ENCODE measurements at regions not wholly inside any gene's neighbourhood (a gene's known extent, or its start where the extent isn't known, plus 50 kb on each side); places are given as distances from the start of the nearest gene placed in this dataset.

DNA sequence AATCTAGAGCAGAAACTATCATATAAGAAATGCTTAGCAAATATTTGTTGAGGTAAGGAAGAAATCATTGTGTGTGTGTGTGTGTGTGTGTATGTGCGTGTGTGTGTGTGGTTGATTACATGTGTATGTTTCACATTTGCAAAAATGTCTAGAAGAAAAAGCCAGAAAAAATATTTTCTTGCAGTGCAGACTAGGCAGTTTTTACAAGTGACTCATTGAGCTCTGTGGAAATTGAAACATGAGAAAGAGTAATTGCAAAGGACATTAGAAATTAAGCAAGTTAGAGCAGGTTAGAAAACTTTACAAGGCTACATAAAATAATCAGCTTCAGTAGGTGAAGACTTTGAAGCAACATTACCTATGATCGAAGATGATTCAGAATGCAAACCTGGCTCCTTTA is 669.0 kb upstream of the EYS start:
- no peak for DNase-seq (ENCODE audit: low spot score)
- TF ChIP-seq, protein P1, sequence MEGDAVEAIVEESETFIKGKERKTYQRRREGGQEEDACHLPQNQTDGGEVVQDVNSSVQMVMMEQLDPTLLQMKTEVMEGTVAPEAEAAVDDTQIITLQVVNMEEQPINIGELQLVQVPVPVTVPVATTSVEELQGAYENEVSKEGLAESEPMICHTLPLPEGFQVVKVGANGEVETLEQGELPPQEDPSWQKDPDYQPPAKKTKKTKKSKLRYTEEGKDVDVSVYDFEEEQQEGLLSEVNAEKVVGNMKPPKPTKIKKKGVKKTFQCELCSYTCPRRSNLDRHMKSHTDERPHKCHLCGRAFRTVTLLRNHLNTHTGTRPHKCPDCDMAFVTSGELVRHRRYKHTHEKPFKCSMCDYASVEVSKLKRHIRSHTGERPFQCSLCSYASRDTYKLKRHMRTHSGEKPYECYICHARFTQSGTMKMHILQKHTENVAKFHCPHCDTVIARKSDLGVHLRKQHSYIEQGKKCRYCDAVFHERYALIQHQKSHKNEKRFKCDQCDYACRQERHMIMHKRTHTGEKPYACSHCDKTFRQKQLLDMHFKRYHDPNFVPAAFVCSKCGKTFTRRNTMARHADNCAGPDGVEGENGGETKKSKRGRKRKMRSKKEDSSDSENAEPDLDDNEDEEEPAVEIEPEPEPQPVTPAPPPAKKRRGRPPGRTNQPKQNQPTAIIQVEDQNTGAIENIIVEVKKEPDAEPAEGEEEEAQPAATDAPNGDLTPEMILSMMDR (IDR thresholded peaks at IDR 0.05), result no peak
- no peaks in the 10 kb centered on the region for H3K4me1 ChIP-seq (ENCODE audit: control insufficient read depth in 1 of 2, low read depth in 2 of 2)
- no peak overlapping the region for H3K27ac ChIP-seq
- no peak overlapping the region for H3K4me3 ChIP-seq
- ATAC-seq (ENCODE audit: insufficient number of reproducible peaks, low FRiP score, low read depth), result no peak
- no peaks in the 10 kb centered on the region for H3K36me3 ChIP-seq
- no peaks in the 10 kb centered on the region for H3K27me3 ChIP-seq (replicated peaks; ENCODE audit: insufficient read depth)
- H3K9me3 ChIP-seq, result no peaks in the 10 kb centered on the region

DNA sequence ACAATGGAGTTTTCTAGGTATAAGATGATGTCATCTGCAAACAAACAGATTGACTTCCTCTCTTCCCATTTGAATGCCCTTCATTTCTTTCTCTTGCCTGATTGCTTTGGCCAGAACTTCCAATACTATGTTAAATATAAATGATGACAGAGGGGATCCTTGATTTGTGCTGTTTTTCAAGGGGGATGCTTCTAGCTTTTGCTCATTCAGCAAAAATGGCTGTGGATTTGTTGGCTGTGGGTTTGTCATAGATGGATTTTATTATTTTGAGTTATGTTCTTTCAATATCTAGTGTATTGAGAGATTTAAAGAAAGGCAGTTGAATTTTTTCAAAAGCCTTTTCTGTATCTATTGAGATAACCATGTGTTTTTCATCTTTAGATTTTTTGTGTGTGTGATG is 662.4 kb upstream of the EYS start:
- Histone ChIP-seq H3K9me3 (no peaks in the 10 kb centered on the region), H3K27me3 (replicated peaks; ENCODE audit: insufficient read depth) (no peaks in the 10 kb centered on the region), H3K4me1 (ENCODE audit: control insufficient read depth in 1 of 2, low read depth in 2 of 2) (no peaks in the 10 kb centered on the region), H3K27ac (no peak overlapping the region), H3K4me3 (no peak overlapping the region), H3K36me3 (no peaks in the 10 kb centered on the region)
- DNase-seq (ENCODE audit: low spot score) (no peak), ATAC-seq (ENCODE audit: insufficient number of reproducible peaks, low FRiP score, low read depth) (no peak)
- TF ChIP-seq, protein P1 (IDR thresholded peaks at IDR 0.05), result no peak

DNA sequence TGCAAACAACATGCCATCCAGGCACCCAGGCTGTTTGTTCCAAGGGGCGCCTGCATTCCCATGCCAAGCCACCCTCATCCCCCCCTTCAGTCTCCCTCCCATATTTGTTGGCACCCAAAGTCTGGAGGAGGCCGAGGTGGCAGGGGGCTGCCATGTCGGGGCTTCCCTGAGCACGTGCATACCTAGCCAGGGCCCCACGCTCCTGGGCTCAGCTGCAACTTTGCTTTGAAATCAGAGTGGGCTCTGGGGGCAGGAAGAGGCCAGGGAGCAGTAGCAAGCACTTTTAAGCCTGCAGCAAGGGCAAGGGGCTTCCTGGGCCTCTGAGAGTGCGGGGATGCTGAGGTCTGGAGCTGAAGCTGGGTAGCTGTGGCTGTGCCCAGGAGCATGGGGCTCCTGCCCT is 655.9 kb upstream of the EYS start:
- no peaks in the 10 kb centered on the region for H3K27me3 ChIP-seq (replicated peaks; ENCODE audit: insufficient read depth)
- ATAC-seq (ENCODE audit: insufficient number of reproducible peaks, low FRiP score, low read depth) (no peak), DNase-seq (ENCODE audit: low spot score) (no peak)
- TF ChIP-seq, protein P1 (IDR thresholded peaks at IDR 0.05), result no peak
- no peaks in the 10 kb centered on the region for H3K9me3 ChIP-seq
- no peak overlapping the region for H3K4me3 ChIP-seq
- no peak overlapping the region for H3K27ac ChIP-seq
- H3K4me1 ChIP-seq (ENCODE audit: control insufficient read depth in 1 of 2, low read depth in 2 of 2), result no peaks in the 10 kb centered on the region
- no peaks in the 10 kb centered on the region for H3K36me3 ChIP-seq

DNA sequence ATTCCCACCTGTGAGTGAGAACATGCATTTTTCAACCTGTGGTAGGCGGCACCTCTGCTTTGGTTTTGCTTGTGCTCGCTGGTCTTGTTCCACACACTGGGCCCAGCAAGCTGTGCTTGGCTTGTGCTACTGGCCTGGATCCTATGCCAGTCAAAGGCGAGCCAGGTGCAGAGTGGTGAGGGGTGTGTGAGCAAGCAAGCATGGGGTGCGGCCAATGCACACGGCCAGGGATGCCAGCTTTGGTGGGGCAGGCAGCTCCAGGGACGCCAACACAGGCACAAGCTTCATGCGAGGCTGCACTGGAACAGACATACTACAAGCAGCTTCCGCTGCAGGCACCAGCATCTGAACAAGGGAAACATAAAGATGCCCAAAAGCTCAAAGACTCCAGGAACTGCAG is 654.9 kb upstream of the EYS start:
- no peaks in the 10 kb centered on the region for H3K27me3 ChIP-seq (replicated peaks; ENCODE audit: insufficient read depth)
- DNase-seq (ENCODE audit: low spot score), result no peak
- no peaks in the 10 kb centered on the region for H3K9me3 ChIP-seq
- H3K36me3 ChIP-seq, result no peaks in the 10 kb centered on the region
- no peaks in the 10 kb centered on the region for H3K4me1 ChIP-seq (ENCODE audit: control insufficient read depth in 1 of 2, low read depth in 2 of 2)
- H3K4me3 ChIP-seq, result no peak overlapping the region
- no peak for ATAC-seq (ENCODE audit: insufficient number of reproducible peaks, low FRiP score, low read depth)
- TF ChIP-seq, protein P1 (IDR thresholded peaks at IDR 0.05), result no peak
- H3K27ac ChIP-seq, result no peak overlapping the region

DNA sequence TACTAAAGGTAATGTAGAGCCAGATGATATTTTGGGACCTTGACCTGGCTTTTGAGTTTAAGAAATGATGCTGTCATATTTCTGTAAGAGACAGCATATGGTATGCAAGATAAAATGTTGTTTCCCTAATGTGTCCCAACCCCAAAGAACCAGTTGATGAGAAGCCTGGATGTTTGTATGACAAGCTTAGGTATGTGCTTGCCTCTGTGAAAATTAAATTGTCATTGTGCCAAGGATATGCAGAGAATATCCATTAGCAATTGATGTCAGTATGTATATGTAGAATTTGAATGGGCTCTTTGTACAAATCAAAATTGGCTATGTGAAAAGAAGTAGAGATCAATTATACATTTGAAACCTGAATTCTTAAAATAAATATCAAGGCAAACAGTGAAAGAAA is 650.8 kb upstream of the EYS start:
- H3K4me1 ChIP-seq (ENCODE audit: control insufficient read depth in 1 of 2, low read depth in 2 of 2), result no peaks in the 10 kb centered on the region
- TF ChIP-seq, protein P1 (IDR thresholded peaks at IDR 0.05), result no peak
- no peak for ATAC-seq (ENCODE audit: insufficient number of reproducible peaks, low FRiP score, low read depth)
- H3K27ac ChIP-seq, result no peak overlapping the region
- no peaks in the 10 kb centered on the region for H3K9me3 ChIP-seq
- no peak for DNase-seq (ENCODE audit: low spot score)
- H3K36me3 ChIP-seq, result no peaks in the 10 kb centered on the region
- H3K27me3 ChIP-seq (replicated peaks; ENCODE audit: insufficient read depth), result no peaks in the 10 kb centered on the region
- no peak overlapping the region for H3K4me3 ChIP-seq

Data from thoracic aorta (tissue), 2 donors.